ENCODE measurements at regions not wholly inside any gene's neighbourhood (a gene's known extent, or its start where the extent isn't known, plus 50 kb on each side); places are given as distances from the start of the nearest gene placed in this dataset.
"Not testable (repeated sequence)": the region's sequence is repeated elsewhere in the genome, so short reads cannot be mapped to it uniquely, and the experiment has no call there.

GRCh38 chr21:25243808-25244207 lies 363.5 kb downstream of the MRPL39 start:
- no peak for DNase-seq (ENCODE audit: low read depth in 2 of 2)

- DNase-seq (ENCODE audit: low read depth in 2 of 2): no peak
These were observed 366.3 kb downstream of the MRPL39 start for GRCh38 chr21:25240974-25241373.

- no peak for DNase-seq (ENCODE audit: low read depth in 2 of 2)
These were observed 372.2 kb downstream of the MRPL39 start for GRCh38 chr21:25234857-25235801.

- no peak for DNase-seq (ENCODE audit: low read depth in 2 of 2)
These were observed 386.3 kb downstream of the MRPL39 start for GRCh38 chr21:25220954-25221353.

- no peak for DNase-seq (ENCODE audit: low read depth in 2 of 2)
These were observed 387.1 kb downstream of the MRPL39 start for GRCh38 chr21:25220169-25220568.

GRCh38 chr21:25215698-25216384 lies 391.4 kb downstream of the MRPL39 start:
- no peak for DNase-seq (ENCODE audit: low read depth in 2 of 2)

GRCh38 chr21:25214676-25215075 lies 392.6 kb downstream of the MRPL39 start:
- no peak for DNase-seq (ENCODE audit: low read depth in 2 of 2)

GRCh38 chr21:25199944-25200343 lies 407.3 kb downstream of the MRPL39 start:
- DNase-seq (ENCODE audit: low read depth in 2 of 2): no peak

GRCh38 chr21:25191141-25191540 lies 416.1 kb downstream of the MRPL39 start:
- DNase-seq (ENCODE audit: low read depth in 2 of 2): no peak

- no peak for DNase-seq (ENCODE audit: low read depth in 2 of 2)
These were observed 417.8 kb downstream of the MRPL39 start for GRCh38 chr21:25189497-25189896.

- no peak for DNase-seq (ENCODE audit: low read depth in 2 of 2)
These were observed 418.6 kb downstream of the MRPL39 start for GRCh38 chr21:25188677-25189079.

- no peak for DNase-seq (ENCODE audit: low read depth in 2 of 2)
These were observed 421.0 kb downstream of the MRPL39 start for GRCh38 chr21:25186273-25186672.

GRCh38 chr21:25183577-25183976 lies 423.7 kb downstream of the MRPL39 start:
- DNase-seq (ENCODE audit: low read depth in 2 of 2): no peak

GRCh38 chr21:25181690-25182089 lies 425.6 kb downstream of the MRPL39 start:
- DNase-seq (ENCODE audit: low read depth in 2 of 2): not testable (repeated sequence)

- DNase-seq (ENCODE audit: low read depth in 2 of 2): no peak
These were observed 428.2 kb downstream of the MRPL39 start for GRCh38 chr21:25179116-25179515.

GRCh38 chr21:25176637-25177412 lies 430.5 kb downstream of the MRPL39 start:
- no peak for DNase-seq (ENCODE audit: low read depth in 2 of 2)

- DNase-seq (ENCODE audit: low read depth in 2 of 2): no peak
These were observed 431.3 kb downstream of the MRPL39 start for GRCh38 chr21:25175938-25176337.

GRCh38 chr21:25171438-25171837 lies 435.8 kb downstream of the MRPL39 start:
- DNase-seq (ENCODE audit: low read depth in 2 of 2): no peak

- DNase-seq (ENCODE audit: low read depth in 2 of 2): no peak
These were observed 436.6 kb downstream of the MRPL39 start for GRCh38 chr21:25170681-25171080.

- DNase-seq (ENCODE audit: low read depth in 2 of 2): no peak
These were observed 437.9 kb downstream of the MRPL39 start for GRCh38 chr21:25169370-25169769.

GRCh38 chr21:25166904-25167303 lies 440.4 kb downstream of the MRPL39 start:
- DNase-seq (ENCODE audit: low read depth in 2 of 2): not testable (repeated sequence)

GRCh38 chr21:25161571-25161970 lies 445.7 kb downstream of the MRPL39 start:
- no peak for DNase-seq (ENCODE audit: low read depth in 2 of 2)
